GM23338 (cell line): ENCODE measurements at regions not wholly inside any gene's neighbourhood (a gene's known extent, or its start where the extent isn't known, plus 50 kb on each side); places are given as distances from the start of the nearest gene placed in this dataset.

ENCODE experiments used
- ATAC-seq: fragments of 200-7000 bp; cut with Tn5 transposase; 3 replicates; pipeline ENCODE4 v1.9.1; 2020
- DNase-seq: peaks from one replicate; pipeline ENCODE4 v3.0.0-alpha.2; 2015; ENCODE audit warnings: low spot score
- H2AFZ ChIP-seq: fragments of 200-600 bp; sonication (generic); 2 replicates; pipeline ENCODE4 v1.8.0; 2016; ENCODE audit warnings: antibody characterized with exemption, mild to moderate bottlenecking, moderate library complexity
- H3F3A ChIP-seq: fragments of 200-600 bp; sonication (generic); replicated peaks from 2 replicates; pipeline ENCODE4 v1.8.0; 2017; ENCODE audit warnings: antibody characterized with exemption, mixed run types, low read depth
- H3K27ac ChIP-seq: fragments of 200-600 bp; sonication (generic); 2 replicates; pipeline ENCODE4 v1.6.1; 2016; ENCODE audit warnings: low read depth
- H3K27me3 ChIP-seq: fragments of 200-600 bp; sonication (generic); 2 replicates; pipeline ENCODE4 v1.8.0; 2016; ENCODE audit warnings: mild to moderate bottlenecking, mixed run types, moderate library complexity; ENCODE audit not compliant: insufficient read depth
- H3K36me3 ChIP-seq: fragments of 200-600 bp; sonication (generic); 2 replicates; pipeline ENCODE4 v1.8.0; 2016; ENCODE audit warnings: mild to moderate bottlenecking; ENCODE audit not compliant: insufficient read depth
- H3K4me1 ChIP-seq: fragments of 200-600 bp; sonication (generic); 2 replicates; pipeline ENCODE4 v1.8.0; 2016; ENCODE audit warnings: mild to moderate bottlenecking, moderate library complexity; ENCODE audit not compliant: insufficient read depth
- H3K4me2 ChIP-seq: fragments of 200-600 bp; sonication (generic); 2 replicates; pipeline ENCODE4 v1.7.1; 2017; ENCODE audit warnings: mixed run types
- H3K4me3 ChIP-seq: fragments of 200-600 bp; sonication (generic); 2 replicates; pipeline ENCODE4 v1.6.1; 2016; ENCODE audit warnings: mixed run types
- H3K79me2 ChIP-seq: fragments of 200-600 bp; sonication (generic); replicated peaks from 2 replicates; pipeline ENCODE4 v1.8.0; 2017; ENCODE audit warnings: mild to moderate bottlenecking; ENCODE audit not compliant: insufficient read depth
- H3K9me2 ChIP-seq: fragments of 200-600 bp; sonication (generic); 2 replicates; pipeline ENCODE4 v1.8.0; 2017; ENCODE audit not compliant: insufficient read depth
- H4K20me1 ChIP-seq: fragments of 200-600 bp; sonication (generic); replicated peaks from 2 replicates; pipeline ENCODE4 v1.8.0; 2017; ENCODE audit warnings: mild to moderate bottlenecking; ENCODE audit not compliant: insufficient read depth
- H3K27ac Mint-ChIP-seq: 2 replicates; pipeline ENCODE4 v1.8.0; 2020; ENCODE audit warnings: inconsistent platforms, mild to moderate bottlenecking, moderate library complexity, mixed read lengths
- H3K27me3 Mint-ChIP-seq: 3 replicates; pipeline ENCODE4 v1.8.0; 2022; ENCODE audit warnings: low read depth, mild to moderate bottlenecking, moderate library complexity, mixed read lengths, inconsistent platforms; ENCODE audit not compliant: insufficient read depth, poor library complexity
- H3K36me3 Mint-ChIP-seq: 3 replicates; pipeline ENCODE4 v1.8.0; 2021; ENCODE audit warnings: low read depth, mild to moderate bottlenecking, inconsistent platforms, moderate library complexity, mixed read lengths
- H3K4me1 Mint-ChIP-seq: 3 replicates; pipeline ENCODE4 v1.8.0; 2020; ENCODE audit warnings: mild to moderate bottlenecking, inconsistent platforms, mixed read lengths
- H3K4me3 Mint-ChIP-seq: 3 replicates; pipeline ENCODE4 v1.8.0; 2021; ENCODE audit warnings: moderate library complexity, mild to moderate bottlenecking, inconsistent platforms, mixed read lengths
- H3K9me3 Mint-ChIP-seq: 3 replicates; pipeline ENCODE4 v1.8.0; 2020; ENCODE audit warnings: moderate library complexity, mild to moderate bottlenecking, inconsistent platforms, mixed read lengths
- CREB1 ChIP-seq: fragments of 250-450 bp; sonication (Bioruptor Pico); IDR thresholded peaks from 2 replicates; pipeline ENCODE4 v1.5.0; 2020; ENCODE audit warnings: low read depth, mild to moderate bottlenecking, moderate library complexity
- CTCF ChIP-seq, 2 experiments: fragments of 200-600 bp in 1 of 2; sonication (generic) in 1 of 2; conservative IDR thresholded peaks; 2 replicates each; pipeline versions ENCODE4 v1.5.1 to v1.6.1; 2016 to 2017; ENCODE audit warnings: antibody characterized with exemption in 2 of 2, low read depth in 2 of 2, mild to moderate bottlenecking in 2 of 2, moderate library complexity in 1 of 2
- EZH2 ChIP-seq: fragments of 200-600 bp; sonication (generic); IDR thresholded peaks from one replicate; pipeline ENCODE4 v1.8.0; 2017; ENCODE audit warnings: antibody characterized with exemption, mild to moderate bottlenecking, low read depth; ENCODE audit not compliant: unreplicated experiment
- EZH2phosphoT487 ChIP-seq: fragments of 200-600 bp; sonication (generic); IDR thresholded peaks from one replicate; pipeline ENCODE4 v1.8.1; 2018; ENCODE audit warnings: antibody characterized with exemption; ENCODE audit not compliant: unreplicated experiment
- JUNB ChIP-seq: IDR thresholded peaks from one replicate; pipeline ENCODE4 v1.6.1; 2016; ENCODE audit warnings: antibody characterized with exemption; ENCODE audit not compliant: unreplicated experiment
- NANOG ChIP-seq: IDR thresholded peaks from 2 replicates; pipeline ENCODE4 v1.6.1; 2016; ENCODE audit warnings: antibody characterized with exemption, borderline replicate concordance
- POLR2AphosphoS5 ChIP-seq: IDR thresholded peaks from 2 replicates; pipeline ENCODE4 v1.6.1; 2016; ENCODE audit warnings: antibody characterized with exemption, low read depth
- STAT1 ChIP-seq: IDR thresholded peaks from one replicate; pipeline ENCODE4 v1.6.1; 2016; ENCODE audit warnings: antibody characterized with exemption; ENCODE audit not compliant: unreplicated experiment
- ZNF114 ChIP-seq: fragments of 250-450 bp; sonication (Bioruptor Pico); IDR thresholded peaks from 2 replicates; pipeline ENCODE4 v1.5.0; 2020; ENCODE audit warnings: mild to moderate bottlenecking, moderate library complexity
- ZNF331 ChIP-seq: fragments of 250-450 bp; sonication (Bioruptor Pico); IDR thresholded peaks from 2 replicates; pipeline ENCODE4 v1.5.0; 2020; ENCODE audit warnings: low read depth, mild to moderate bottlenecking, moderate library complexity
- TF ChIP-seq, protein P1 (sequence below): IDR thresholded peaks from 2 replicates; pipeline ENCODE4 v1.6.1; 2016; ENCODE audit warnings: antibody characterized with exemption

DNA sequence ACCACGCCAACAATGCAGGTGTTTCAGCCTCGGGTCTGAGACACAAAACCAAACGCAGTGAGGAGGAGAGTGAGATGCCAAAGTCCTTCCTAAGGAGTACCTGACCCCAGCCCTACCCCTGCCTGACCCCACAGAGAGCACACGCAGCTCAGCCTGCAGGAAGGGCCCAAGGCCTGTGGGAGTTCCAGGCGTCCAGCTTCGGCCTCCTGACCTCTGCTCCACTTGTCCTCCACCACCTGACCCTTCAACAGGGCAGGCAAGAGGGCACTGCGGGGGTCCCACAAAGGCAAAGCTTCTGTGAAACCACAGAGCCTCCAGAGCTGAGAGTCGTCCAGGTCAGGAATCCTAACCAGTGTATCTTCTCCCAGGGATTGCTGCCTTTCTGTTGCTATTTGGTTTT, 122.0 kb upstream of the PPP2R2D start (continued):
- TF ChIP-seq CTCF (conservative IDR thresholded peaks at IDR 0.05; ENCODE audit: low read depth in 2 of 2) (no peak), ZNF114 (CRISPR knock-in tag) (no peak), ZNF331 (CRISPR knock-in tag) (no peak), POLR2AphosphoS5 (no peak), NANOG (no peak), EZH2 (no peak), STAT1 (no peak)

- no peaks in the 10 kb centered on the region for H3K27me3 ChIP-seq
- peaks cover 53% of the 10 kb centered on the region for H3K36me3 Mint-ChIP-seq
- H3K9me2 ChIP-seq: no peaks in the 10 kb centered on the region
- H3K4me1 ChIP-seq: no peaks in the 10 kb centered on the region
- H3K27me3 Mint-ChIP-seq: peaks cover 8% of the 10 kb centered on the region
- no peaks in the 10 kb centered on the region for H3F3A ChIP-seq
- no peak for ATAC-seq
- no peaks in the 10 kb centered on the region for H4K20me1 ChIP-seq
- H3K4me3 ChIP-seq: no peak overlapping the region
- no peaks in the 10 kb centered on the region; the same call in 1 of the 2 replicates for H3K36me3 ChIP-seq
- no peaks in the 10 kb centered on the region for H3K4me1 Mint-ChIP-seq
- H2AFZ ChIP-seq: no peak overlapping the region
- H3K9me3 Mint-ChIP-seq: peaks cover 94% of the 10 kb centered on the region
- H3K79me2 ChIP-seq: no peaks in the 10 kb centered on the region
- H3K27ac ChIP-seq: no peak overlapping the region
- TF ChIP-seq, protein P1, sequence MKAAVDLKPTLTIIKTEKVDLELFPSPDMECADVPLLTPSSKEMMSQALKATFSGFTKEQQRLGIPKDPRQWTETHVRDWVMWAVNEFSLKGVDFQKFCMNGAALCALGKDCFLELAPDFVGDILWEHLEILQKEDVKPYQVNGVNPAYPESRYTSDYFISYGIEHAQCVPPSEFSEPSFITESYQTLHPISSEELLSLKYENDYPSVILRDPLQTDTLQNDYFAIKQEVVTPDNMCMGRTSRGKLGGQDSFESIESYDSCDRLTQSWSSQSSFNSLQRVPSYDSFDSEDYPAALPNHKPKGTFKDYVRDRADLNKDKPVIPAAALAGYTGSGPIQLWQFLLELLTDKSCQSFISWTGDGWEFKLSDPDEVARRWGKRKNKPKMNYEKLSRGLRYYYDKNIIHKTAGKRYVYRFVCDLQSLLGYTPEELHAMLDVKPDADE: no peak
- TF ChIP-seq POLR2AphosphoS5 (no peak), CREB1 (no peak), JUNB (no peak), EZH2 (no peak)
- DNase-seq: no peak
- H3K4me3 Mint-ChIP-seq: no peak overlapping the region
- no peak overlapping the region for H3K4me2 ChIP-seq
- no peak overlapping the region for H3K27ac Mint-ChIP-seq
Observed at GRCh38 chr10:131779661-131780394, 121.0 kb upstream of the PPP2R2D start.

DNA sequence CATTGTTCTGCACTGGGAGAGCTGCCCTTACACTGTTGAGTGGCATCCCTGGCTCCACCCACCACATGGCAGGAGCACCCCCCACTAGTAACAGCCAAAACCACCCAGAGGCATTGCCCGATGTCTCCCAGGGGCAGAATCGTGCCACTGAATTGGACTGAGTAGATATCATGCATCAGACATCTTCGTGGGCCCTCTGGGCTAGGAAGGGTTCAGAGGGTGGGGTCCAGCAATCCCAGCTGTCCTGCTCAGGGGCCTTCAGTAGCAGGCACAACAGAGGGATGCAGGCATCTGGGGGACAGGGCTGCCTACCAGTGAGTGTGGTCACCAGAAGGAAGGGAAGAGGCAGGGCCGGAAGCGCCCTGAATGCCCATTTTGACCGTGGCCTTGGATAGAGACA, 119.7 kb upstream of the PPP2R2D start:
- H3K9me3 Mint-ChIP-seq: peaks cover 90% of the 10 kb centered on the region
- no peak for ATAC-seq
- TF ChIP-seq CTCF (conservative IDR thresholded peaks at IDR 0.05; ENCODE audit: low read depth in 2 of 2) (no peak), EZH2phosphoT487 (no peak)

More for the DNA sequence above, 119.7 kb upstream of the PPP2R2D start:
- no peak overlapping the region for H2AFZ ChIP-seq
- H3K27ac ChIP-seq: no peak overlapping the region
- no peaks in the 10 kb centered on the region for H3K4me1 Mint-ChIP-seq
- no peak for DNase-seq
- peaks cover 6% of the 10 kb centered on the region for H3K27me3 Mint-ChIP-seq
- no peaks in the 10 kb centered on the region for H3K9me2 ChIP-seq
- no peak overlapping the region for H3K4me3 ChIP-seq
- no peaks in the 10 kb centered on the region for H4K20me1 ChIP-seq
- no peak overlapping the region for H3K27ac Mint-ChIP-seq
- H3K36me3 ChIP-seq: no peaks in the 10 kb centered on the region; the same call in 1 of the 2 replicates
- H3K27me3 ChIP-seq: no peaks in the 10 kb centered on the region
- no peaks in the 10 kb centered on the region for H3K4me1 ChIP-seq
- no peak overlapping the region for H3K4me3 Mint-ChIP-seq
- H3F3A ChIP-seq: no peaks in the 10 kb centered on the region
- H3K79me2 ChIP-seq: no peaks in the 10 kb centered on the region
- H3K36me3 Mint-ChIP-seq: peaks cover 44% of the 10 kb centered on the region
- no peak overlapping the region for H3K4me2 ChIP-seq
